Adipose tissue (tissue), 3 donors: ENCODE measurements at regions not wholly inside any gene's neighbourhood (a gene's known extent, or its start where the extent isn't known, plus 50 kb on each side); places are given as distances from the start of the nearest gene placed in this dataset.
"Not testable (repeated sequence)": the region's sequence is repeated elsewhere in the genome, so short reads cannot be mapped to it uniquely, and the experiment has no call there.

ENCODE experiments used
- H3K27ac ChIP-seq: one replicate; pipeline ENCODE4 v1.5.1; 2013; ENCODE audit warnings: low read depth, low read length
- WGBS, 3 donors: extraction: QIAGEN DNeasy Blood & Tissue Kit; methylation state at CpG; one replicate each; pipeline ENCODE4 v1.1.7; 2013; 5-methylcytosine and 5-hydroxymethylcytosine counted together
- donor health status: healthy with polysubstance abuse.
- donor health status: Bipolar disorder and iron deficiency.
- donor health status: healthy.

DNA sequence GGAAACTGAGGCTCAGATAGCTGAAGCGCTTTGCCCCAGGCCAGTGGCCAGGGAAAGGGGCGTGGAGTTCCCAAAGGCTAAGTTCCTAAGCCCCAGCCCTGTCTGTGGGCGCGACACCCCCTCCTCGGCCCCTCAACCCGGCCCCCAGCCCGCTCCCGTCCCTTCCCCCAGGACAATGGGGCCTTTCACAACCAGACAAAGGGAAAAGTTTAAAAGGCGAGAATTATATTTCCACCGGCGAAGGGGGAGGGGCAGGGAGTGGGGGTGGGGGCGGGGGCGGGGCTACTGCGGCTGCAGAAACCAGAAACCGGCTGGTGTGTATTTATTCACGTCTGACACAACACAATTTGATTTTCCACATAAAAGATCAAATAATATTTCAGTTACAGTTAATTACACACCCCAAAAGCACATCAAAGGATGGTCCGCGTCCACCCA is 192.1 kb downstream of the MN1 start:
- 36 to 65% (median 56%) methylated on average over 18 of the region's 18 CpGs for WGBS, 3 donors
- no peak overlapping the region for H3K27ac ChIP-seq

DNA sequence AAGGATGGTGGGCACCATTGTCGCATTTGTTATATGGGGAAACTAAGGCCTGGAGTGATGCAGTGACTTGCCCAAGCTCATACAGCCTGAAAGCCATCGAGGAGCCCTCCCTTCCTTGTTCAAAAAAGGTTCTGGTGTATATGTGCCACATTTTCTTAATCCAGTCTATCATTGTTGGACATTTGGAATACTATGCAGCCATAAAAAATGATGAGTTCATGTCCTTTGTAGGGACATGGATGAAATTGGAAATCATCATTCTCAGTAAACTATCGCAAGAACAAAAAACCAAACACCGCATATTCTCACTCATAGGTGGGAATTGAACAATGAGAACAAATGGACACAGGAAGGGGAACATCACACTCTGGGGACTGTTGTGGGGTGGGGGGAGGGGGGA is 191.4 kb downstream of the MN1 start:
- H3K27ac ChIP-seq, result not testable (repeated sequence)
- 92 to 98% (median 98%) methylated on average over 2 of the region's 4 CpGs for WGBS, 3 donors

DNA sequence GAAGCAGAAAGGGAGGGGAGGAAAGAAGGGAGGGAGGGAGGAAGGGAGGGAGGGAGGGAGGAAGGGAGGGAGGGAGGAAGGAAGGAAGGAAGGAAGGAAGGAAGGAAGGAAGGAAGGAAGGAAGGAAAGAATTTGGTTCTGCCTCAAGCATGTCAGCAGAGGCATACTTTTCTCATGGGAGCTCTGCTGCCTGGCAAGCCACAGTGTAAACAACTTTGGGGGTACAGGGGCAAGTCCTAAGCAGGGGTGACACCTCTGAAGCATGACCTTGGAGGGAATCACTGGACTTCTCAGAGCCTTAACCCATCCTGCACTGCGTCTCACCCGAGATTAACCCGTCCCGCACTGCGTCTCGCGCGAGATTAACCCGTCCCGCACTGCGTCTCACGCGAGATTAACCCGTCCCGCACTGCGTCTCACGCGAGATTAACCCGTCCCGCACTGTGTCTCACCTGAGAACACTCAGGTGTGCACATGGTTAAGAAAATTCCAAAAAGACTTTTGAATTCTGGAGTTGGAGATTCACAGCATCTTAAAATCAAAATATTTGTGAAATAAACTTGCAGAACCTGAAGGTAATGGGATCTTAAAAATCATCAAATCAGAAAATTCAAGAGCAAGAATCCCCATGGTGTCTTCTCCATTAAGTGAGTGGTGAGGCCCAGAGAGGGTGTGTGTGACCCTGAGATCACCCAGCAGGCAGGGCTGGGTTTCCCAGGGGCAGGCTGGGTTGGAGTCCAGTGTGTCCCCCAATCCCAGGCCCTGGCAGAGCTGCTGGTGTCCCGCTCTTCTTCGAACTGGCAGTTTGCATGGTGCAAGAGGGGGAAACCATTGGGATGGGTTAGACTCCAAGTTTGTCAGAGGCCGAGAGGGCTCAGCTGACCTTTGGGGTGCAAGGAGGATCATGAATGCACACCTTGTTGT is 190.4 kb downstream of the MN1 start:
- WGBS, 3 donors, result 84 to 93% (median 92%) methylated on average over 23 of the region's 23 CpGs
- H3K27ac ChIP-seq, result no peak overlapping the region

DNA sequence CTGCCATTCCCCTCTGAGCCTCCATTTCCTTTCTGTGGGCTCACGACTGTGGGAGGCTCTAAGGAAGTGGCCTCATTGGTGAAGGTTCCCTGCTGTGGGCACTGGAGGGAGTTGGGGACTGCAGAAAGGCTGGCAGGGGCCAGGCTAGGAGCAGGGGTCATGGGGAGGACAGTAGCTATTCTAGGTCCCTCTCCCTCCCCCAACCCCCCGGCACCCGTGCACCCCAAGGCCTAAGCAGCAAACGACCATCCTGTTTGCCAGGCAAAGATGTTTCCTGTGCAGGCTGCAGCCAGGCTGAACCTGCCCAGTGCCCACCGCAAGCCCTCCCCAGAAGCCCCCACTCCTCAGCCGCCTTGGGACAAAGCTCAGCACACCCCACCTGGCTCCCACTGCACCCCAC is 189.4 kb downstream of the MN1 start:
- 39 to 55% (median 49%) methylated on average over 5 to 6 of the region's 6 CpGs for WGBS, 3 donors
- no peak overlapping the region for H3K27ac ChIP-seq

DNA sequence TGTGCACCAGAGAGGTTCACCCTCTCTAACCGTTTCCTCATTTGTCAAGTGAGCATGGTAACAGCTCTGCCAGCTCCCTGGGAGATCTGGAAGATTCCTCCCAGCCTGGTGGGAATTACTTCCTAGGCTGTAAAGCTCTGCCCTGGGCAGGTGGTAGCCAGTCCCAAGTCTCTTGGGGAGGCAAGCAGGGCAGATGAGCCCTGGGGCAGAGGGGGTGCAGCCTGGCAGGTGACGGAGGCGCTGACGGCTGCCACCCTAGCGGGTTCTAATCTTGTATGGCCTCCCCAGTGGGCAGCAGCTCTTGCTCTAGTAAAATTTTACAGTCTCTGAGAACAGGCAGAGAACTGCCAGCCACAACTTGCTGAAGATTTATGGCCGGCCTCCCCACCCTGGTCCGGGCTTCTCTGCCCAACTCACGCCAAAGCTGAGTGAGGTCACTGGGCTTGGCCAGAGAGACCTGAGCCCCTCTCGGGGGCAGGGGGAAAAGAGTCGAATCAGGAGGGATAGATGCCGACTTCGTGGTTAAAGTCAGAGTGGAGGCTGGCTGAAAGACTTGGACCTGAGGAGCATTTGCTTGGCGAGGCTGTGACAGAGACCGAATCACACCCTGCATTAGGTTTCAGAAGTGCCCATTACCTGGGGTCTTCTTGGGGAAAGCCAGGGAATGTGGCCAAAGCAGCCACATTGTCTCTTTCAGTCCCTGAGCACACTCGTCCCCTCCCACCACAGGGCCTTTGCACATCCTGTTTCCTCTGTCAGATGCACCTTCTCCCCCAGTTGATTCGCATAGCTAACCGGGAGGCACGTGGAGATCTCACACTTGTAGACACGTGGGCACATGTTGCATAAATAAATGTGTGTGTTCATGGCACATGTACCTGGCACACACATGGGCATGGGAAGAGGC is 188.2 kb downstream of the MN1 start:
- 63 to 68% (median 66%) methylated on average over 19 of the region's 19 CpGs for WGBS, 3 donors
- no peak overlapping the region for H3K27ac ChIP-seq

DNA sequence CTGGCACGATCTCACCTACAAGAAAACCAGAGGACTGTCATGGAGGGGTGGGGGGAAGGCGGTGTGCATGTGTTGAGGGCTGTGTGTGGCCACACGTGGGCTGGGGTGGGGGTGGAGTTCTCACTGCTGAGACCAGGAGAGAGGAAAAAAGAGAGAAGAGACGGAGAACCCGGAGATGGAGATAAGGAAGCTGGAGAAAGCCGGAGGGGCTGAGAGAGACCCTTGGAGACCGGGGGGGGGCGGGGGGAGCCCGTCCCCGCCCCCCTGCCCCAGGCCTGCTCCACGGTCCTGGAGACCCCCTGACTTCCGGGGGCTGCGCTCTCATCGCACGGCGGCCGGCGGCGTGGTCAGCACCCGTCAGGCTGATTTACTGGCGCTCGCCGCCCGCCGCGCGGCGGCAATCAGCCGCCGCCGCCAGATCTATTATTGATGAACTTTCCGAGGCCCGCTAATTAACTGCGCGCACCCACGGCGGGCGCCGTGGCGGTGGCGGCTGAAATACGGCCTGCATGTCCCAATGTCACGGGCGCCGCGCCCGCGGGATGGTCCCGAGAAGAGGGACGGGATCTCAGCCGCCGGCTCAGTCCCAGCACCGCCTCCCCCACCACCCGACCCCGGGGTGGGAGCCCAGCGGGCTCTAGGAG is 187.4 kb downstream of the MN1 start:
- WGBS, 3 donors, result 3 to 6% (median 5%) methylated on average over 39 to 56 of the region's 56 CpGs
- H3K27ac ChIP-seq, result no peak overlapping the region

DNA sequence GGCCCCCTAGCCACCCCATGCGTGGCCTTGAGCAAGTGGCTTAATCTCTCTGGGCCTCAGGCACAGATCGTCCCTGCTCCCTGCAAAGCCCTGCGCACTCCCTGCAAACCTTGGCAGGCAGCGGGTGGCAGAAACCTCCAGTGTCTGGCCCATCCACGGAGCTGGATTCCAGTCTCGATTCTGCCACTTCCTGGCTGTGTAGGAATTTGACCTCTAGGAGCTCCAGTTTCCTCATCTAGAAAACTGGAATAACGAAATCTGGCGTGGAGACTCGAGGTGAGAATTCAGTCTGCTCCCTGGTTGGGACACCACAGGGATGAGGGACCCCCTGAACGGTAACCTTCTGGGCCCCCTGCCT is 186.9 kb downstream of the MN1 start:
- WGBS, 3 donors, result 47 to 58% (median 53%) methylated on average over 10 of the region's 10 CpGs
- H3K27ac ChIP-seq, result no peak overlapping the region

DNA sequence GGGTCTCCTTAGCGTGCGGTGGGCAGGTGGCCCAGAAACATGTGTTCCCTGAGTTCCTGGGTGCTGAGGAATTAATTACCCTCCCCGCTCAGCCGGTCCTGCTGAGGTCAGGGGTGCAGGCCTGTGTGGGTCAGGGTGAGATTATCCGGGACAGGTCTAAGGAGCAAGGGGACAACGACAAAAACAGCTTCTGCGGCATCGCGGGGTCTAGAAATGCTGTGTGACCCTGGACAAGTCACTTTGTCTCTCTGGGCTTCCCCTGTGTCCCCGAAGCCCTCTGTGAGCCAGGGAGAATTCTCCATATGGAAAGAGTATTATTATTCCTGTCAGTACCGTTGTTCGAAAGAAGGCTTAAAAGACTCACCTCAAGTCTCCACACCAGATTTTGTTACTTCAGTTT is 186.1 kb downstream of the MN1 start:
- 85 to 88% (median 85%) methylated on average over 12 of the region's 12 CpGs for WGBS, 3 donors
- no peak overlapping the region for H3K27ac ChIP-seq

DNA sequence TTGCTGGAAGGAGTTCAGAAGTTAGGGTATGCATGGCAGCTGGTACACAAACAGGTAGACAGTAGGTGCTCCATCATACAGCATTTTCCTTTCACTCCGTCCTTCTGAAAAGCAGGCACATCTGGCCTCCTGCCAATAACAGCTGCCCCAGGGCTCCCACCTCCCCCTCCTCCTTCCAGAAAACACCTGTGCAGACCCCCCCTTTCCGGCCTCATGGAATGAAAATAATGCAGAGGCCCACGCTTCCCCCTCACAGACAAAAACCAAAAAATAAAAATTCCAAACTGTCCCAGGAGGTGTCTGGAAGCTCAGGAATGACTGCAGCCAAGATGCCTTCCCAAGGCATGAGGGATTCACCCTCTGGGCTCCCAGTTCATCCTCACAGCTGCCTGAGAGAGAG is 185.5 kb downstream of the MN1 start:
- no peak overlapping the region for H3K27ac ChIP-seq
- 57 to 71% (median 62%) methylated on average over 3 of the region's 3 CpGs for WGBS, 3 donors

DNA sequence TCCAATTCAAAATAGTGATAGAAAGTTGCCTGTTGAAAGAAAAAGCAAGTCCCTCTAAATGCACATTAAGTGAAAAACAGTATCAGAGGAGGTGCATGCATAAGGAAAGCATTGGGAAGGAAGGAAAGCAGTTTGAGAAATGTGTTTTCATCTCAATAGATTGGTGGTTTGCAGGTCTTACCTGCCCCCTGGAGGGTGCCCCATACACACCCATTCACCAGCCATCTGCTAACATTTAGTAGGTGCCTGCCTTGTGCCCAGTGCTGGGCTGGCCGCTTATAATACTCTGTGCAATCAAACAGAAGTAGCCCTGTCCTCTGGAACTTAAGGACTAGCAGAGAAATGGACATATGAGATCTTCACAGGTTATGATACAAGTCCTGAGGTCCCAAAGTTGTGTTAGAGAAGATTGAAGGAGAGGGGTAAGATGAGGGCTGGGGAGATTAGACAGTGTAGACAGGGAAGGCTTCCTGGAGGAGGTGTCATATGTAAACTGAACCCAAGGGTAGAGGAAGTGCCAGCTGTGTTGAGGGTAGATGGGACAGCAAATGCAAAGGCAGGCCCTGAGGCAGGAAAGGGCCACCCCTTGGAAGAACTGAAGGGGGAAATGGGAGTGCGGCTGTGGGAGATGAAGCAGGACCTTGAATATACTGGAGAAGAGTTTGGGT is 184.2 kb downstream of the MN1 start:
- no peak overlapping the region for H3K27ac ChIP-seq
- WGBS, 3 donors, result 42 to 61% (median 43%) methylated on average over 2 of the region's 2 CpGs

DNA sequence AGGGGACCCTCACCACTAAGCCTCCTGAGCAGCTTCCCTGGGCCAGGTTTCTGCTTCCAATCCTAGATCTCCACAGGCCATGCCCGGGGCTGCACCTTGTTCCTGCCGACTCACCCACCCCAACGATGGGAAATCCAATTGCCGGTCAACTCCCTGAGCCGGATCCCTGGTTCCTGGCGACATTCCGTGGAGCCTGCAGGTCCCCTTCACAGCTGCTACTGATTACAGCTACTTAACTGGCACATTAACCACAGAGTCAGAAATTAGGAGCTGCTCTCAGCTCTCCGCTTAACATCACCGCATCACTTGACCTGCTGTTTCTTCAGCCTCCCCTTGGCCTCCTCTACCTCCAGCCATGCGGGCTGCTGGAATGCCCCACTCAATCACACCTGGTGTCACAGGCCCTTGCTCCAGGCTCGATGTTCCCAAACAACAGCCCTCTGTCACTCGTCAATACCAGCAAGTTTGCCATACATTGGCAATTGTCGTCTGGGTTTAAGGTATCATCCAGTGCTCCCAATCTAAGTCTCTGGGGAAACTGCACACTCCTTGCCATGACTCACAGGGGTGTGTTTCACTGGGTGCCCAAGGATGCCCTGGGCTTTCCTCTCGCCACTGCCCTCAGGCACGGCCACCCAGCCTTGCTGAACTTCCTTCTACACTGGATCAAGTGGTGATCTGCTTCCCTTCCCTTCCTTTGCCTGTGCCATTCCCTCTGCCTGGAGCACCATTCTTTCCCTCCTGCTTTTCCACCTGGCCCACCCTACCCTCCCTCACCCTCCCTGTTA is 181.0 kb downstream of the MN1 start:
- WGBS, 3 donors, result 77 to 85% (median 80%) methylated on average over 15 of the region's 15 CpGs
- no peak overlapping the region for H3K27ac ChIP-seq

DNA sequence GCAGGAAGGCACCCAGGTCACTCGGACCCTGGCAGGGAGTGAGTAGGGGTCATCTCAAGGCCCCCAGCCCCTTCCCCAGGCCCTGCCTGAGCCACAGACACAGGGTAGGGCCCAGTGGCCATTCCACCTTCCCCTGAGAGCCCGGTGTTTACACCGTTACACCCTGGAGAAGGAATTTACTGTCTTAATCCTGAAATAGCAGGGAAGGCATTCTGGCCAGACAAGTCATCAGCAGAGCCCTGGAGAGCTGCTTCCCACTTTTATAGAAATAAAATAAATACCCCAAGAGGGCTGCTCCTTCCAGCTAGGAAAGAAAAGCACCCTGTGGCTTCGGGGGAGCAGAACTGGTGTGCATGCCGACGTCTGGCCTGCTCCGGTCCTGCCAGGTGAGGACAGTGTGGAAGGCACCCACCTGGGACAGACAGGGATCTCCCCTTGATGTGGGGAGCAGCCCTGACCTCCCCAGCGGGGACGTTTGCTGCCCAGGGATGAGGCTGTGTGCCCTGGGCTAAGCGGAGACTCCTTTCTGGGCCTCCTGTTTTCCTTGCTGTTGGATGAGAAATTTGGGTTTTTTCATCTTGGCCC is 180.0 kb downstream of the MN1 start:
- WGBS, 3 donors, result 72 to 82% (median 77%) methylated on average over 10 of the region's 10 CpGs
- no peak overlapping the region for H3K27ac ChIP-seq

DNA sequence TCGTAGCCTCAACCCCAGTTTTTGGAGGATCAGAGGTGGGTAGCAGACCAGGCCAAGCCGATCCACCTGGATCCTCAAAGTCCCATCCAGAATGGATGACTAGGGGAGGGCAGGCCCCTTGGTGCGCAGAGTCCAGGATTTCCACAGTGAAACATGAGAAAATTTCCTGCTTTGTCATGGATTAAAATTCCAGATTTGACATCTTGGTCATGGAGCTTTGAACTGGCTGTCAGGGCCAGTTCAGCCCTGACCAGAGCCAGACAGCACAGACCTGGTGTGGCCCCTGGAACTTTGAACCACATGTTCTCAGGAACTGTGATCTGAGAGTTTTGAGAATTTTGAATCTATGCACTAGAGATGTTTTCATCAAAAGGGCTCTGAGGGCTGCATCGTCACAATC is 177.5 kb downstream of the MN1 start:
- no peak overlapping the region for H3K27ac ChIP-seq
- WGBS, 3 donors, result 86 to 94% (median 90%) methylated on average over 4 of the region's 4 CpGs

DNA sequence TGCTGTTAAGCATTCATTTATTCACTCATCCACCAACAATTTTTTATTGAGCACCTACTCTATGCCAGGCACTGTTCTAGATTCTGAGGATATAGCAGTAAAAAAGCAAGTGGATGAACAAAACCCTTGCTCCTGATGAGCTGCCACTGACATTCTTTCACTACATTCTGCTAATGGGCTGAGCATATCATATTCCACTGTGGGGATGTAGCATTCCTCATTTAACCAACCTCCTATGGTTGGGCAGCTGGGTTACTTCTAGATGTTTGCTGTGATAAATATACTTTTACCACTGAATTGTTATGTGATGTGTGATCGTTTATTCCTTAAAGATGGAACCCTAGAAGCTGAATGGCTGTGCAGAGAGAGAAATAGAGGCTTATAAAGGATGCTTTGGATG is 176.9 kb downstream of the MN1 start:
- 0 to 37% (median 0%) methylated on average over 1 of the region's 1 CpG for WGBS, 3 donors
- no peak overlapping the region for H3K27ac ChIP-seq

DNA sequence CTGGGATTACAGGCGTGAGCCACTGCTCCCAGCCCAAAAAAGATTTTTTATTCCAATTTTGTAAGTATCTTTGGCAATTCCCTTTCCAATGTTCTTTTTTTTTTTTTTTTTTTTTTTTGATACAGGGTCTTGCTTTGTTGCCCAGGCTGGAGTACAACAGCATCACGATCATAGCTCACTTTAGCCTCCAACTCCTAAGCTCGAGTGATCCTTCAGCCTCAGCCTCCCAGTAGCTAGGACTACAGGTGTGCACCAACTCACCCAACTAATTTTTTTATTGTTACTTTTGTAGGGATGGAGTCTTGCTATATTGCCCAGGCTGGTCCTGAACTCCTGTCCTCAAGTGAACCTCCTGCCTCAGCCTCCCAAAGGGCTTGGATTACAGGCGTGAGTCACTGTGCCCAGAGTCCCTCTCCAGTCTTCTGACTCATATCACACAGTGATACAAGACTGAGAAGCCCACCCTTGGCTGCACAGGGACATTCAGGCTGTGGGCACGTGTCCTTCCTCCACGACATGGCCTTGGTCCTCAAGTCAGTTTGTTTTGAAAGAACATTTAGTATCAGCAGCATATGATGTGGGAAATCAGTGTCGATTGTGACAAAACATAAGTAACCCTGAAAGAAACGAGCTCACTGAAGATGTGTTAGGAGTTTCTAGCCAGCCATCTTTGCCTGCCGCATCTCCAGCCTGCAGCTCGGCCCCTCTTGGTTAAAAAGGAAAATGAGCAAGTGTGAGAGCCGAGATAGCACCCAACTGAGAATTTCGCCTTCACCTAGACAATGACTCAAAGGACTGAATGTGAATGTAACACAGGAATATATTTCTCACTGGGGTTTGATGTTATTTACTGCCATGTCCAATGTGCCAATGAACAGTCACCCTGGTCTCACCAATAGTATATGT is 175.5 kb downstream of the MN1 start:
- H3K27ac ChIP-seq, result no peak overlapping the region
- WGBS, 3 donors, result 80 to 87% (median 86%) methylated on average over 12 of the region's 12 CpGs

DNA sequence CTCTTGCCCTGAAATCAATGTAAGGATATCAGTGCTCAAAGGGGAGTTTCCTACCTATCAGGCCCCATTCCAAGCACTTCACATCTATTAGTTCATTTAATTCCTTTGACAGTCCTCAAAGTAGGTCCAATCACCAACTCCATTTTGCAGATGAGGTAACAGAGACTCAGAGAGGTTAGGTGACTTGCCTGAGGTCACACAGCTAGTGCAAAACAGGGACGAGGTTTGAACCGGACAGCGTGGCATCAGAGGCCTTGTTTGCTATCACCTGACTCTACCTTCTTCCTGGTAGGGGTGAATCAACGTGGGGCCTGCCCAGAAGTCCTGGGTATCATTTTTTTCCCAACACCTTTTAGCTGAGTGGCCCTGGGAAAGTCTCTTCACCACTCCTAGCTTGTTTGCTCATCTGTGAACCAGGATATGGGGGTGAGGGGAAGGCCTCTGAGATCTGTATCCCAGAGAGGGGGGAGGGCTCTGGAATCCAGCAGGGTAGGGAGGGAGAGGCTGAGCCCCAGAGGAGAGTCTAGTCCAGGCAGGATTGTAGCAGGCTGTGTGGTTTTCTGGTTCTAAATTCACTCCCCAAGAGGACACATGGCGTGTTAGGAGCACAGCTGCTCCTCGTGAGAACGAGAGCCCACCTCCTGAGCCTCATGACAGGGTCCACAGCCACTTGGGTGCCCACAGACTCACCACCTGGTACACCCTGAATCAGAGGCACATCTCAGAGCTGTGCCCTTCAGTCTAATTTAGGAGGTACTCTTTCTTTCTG is 174.7 kb downstream of the MN1 start:
- WGBS, 3 donors, result 84 to 88% (median 87%) methylated on average over 7 of the region's 7 CpGs
- H3K27ac ChIP-seq, result no peak overlapping the region
